HUES64 (cell line): ENCODE measurements at regions not wholly inside any gene's neighbourhood (a gene's known extent, or its start where the extent isn't known, plus 50 kb on each side); places are given as distances from the start of the nearest gene placed in this dataset.

Experiments
- H3K27ac ChIP-seq: 2 replicates; pipeline ENCODE4 v1.7.0; 2013; ENCODE audit warnings: low read depth, low read length, inconsistent platforms
- H3K27me3 ChIP-seq: 2 replicates; pipeline ENCODE4 v1.6.1; 2013; ENCODE audit warnings: mild to moderate bottlenecking, low read length; ENCODE audit not compliant: insufficient read depth
- H3K36me3 ChIP-seq: 2 replicates; pipeline ENCODE4 v1.6.1; 2013; ENCODE audit warnings: mild to moderate bottlenecking, low read length; ENCODE audit not compliant: insufficient read depth
- H3K4me1 ChIP-seq: 2 replicates; pipeline ENCODE4 v1.6.1; 2013; ENCODE audit warnings: mild to moderate bottlenecking, low read length, moderate library complexity; ENCODE audit not compliant: insufficient read depth
- H3K4me3 ChIP-seq: 2 replicates; pipeline ENCODE4 v1.5.1; 2013; ENCODE audit warnings: mild to moderate bottlenecking, low read length, moderate library complexity
- H3K9ac ChIP-seq: 2 replicates; pipeline ENCODE4 v1.6.1; 2013; ENCODE audit warnings: mild to moderate bottlenecking, low read depth, low read length
- H3K9me3 ChIP-seq: 2 replicates; pipeline ENCODE4 v1.6.1; 2013; ENCODE audit warnings: low read depth, low read length; ENCODE audit not compliant: insufficient read depth
- WGBS: fragments of 150-250, 120-280 bp; methylation state at CpG from one replicate; pipeline ENCODE4 v1.1.7; 2013; ENCODE audit warnings: missing lambda C conversion rate; 5-methylcytosine and 5-hydroxymethylcytosine counted together

DNA sequence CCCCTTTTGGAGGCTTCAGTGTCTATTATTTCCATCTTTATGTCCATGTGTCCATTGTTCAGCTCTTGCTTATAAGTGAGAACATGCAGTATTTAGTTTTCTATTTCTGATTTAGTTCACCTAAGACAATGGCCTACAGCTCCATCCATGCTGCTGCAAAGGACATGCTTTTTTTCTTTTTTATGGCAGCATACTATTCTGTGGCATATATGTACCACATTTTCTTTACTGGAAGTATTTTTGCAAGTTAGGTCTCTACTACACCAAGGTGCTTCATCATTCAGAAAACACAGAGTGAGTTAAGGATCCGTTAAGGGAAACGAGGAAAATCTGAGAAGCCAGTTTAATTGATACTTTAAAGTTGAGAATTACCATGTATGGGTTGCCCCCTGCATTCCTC, 297.2 kb downstream of the CDCA7 start:
- Histone ChIP-seq H3K36me3 (no peaks in the 10 kb centered on the region), H3K27ac (no peak overlapping the region), H3K4me3 (no peak overlapping the region), H3K27me3 (no peaks in the 10 kb centered on the region), H3K9me3 (peaks cover 5% of the 10 kb centered on the region; the same call in 1 of the 2 replicates), H3K9ac (no peak overlapping the region), H3K4me1 (peaks cover 28% of the 10 kb centered on the region; the same call in 1 of the 2 replicates)
- WGBS = no CpG with 5 or more reads among the region's 2 CpGs

GRCh38 chr2:173652311-173652710, 297.6 kb downstream of the CDCA7 start:
- Histone ChIP-seq H3K27me3 (no peaks in the 10 kb centered on the region), H3K4me1 (peaks cover 28% of the 10 kb centered on the region; the same call in 1 of the 2 replicates), H3K4me3 (no peak overlapping the region), H3K27ac (peak overlapping the region; percentile 17; the same call in 1 of the 2 replicates), H3K36me3 (no peaks in the 10 kb centered on the region), H3K9me3 (peaks cover 5% of the 10 kb centered on the region; the same call in 1 of the 2 replicates), H3K9ac (peak overlapping the region; percentile 23; the same call in 1 of the 2 replicates)
- WGBS = 90% methylated on average over 1 of the region's 1 CpG

GRCh38 chr2:173652767-173653431, 298.2 kb downstream of the CDCA7 start:
- no peak overlapping the region for H3K4me3 ChIP-seq
- H3K27me3 ChIP-seq = no peaks in the 10 kb centered on the region
- peak overlapping the region; percentile 17; the same call in 1 of the 2 replicates for H3K27ac ChIP-seq
- 73% methylated on average over 10 of the region's 10 CpGs for WGBS
- H3K36me3 ChIP-seq = no peaks in the 10 kb centered on the region
- peak overlapping the region; percentile 23; the same call in 1 of the 2 replicates for H3K9ac ChIP-seq
- peaks cover 24% of the 10 kb centered on the region; the same call in 1 of the 2 replicates for H3K4me1 ChIP-seq
- peaks cover 5% of the 10 kb centered on the region; the same call in 1 of the 2 replicates for H3K9me3 ChIP-seq

- peaks cover 19% of the 10 kb centered on the region; the same call in 1 of the 2 replicates for H3K4me1 ChIP-seq
- 97% methylated on average over 6 of the region's 6 CpGs for WGBS
- H3K36me3 ChIP-seq = no peaks in the 10 kb centered on the region
- no peak overlapping the region for H3K27ac ChIP-seq
- H3K9me3 ChIP-seq = peaks cover 5% of the 10 kb centered on the region; the same call in 1 of the 2 replicates
- no peaks in the 10 kb centered on the region for H3K27me3 ChIP-seq
- no peak overlapping the region for H3K4me3 ChIP-seq
- no peak overlapping the region for H3K9ac ChIP-seq
Measured at GRCh38 chr2:173653432-173653805, 298.7 kb downstream of the CDCA7 start.

- Histone ChIP-seq H3K27ac (no peak overlapping the region), H3K27me3 (no peaks in the 10 kb centered on the region), H3K36me3 (no peaks in the 10 kb centered on the region), H3K4me1 (peaks cover 19% of the 10 kb centered on the region; the same call in 1 of the 2 replicates), H3K9me3 (peaks cover 5% of the 10 kb centered on the region; the same call in 1 of the 2 replicates), H3K4me3 (no peak overlapping the region), H3K9ac (no peak overlapping the region)
- 76% methylated on average over 10 of the region's 10 CpGs for WGBS
Measured at GRCh38 chr2:173654161-173654895, 299.7 kb downstream of the CDCA7 start.

GRCh38 chr2:173654896-173655265, 300.2 kb downstream of the CDCA7 start:
- WGBS = 95% methylated on average over 5 of the region's 5 CpGs
- Histone ChIP-seq H3K27ac (no peak overlapping the region), H3K4me1 (peaks cover 19% of the 10 kb centered on the region; the same call in 1 of the 2 replicates)

DNA sequence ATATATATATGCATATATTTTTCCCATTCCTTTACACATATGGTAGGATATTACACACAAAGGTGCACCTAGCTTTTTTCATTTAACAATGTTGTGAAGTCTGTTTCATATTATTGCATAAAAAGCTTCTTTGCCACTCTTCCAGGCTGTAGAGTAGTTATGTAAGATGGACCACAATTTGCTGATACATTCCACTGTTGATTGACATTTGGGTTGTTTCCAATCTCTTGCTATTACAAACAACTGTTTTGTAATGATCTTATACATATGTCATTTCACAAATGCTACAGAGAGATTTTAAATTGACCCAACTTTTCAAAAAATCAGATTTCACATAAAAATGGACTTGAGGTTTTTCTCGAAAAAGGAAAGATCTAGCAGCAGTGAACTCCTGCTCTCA, 301.4 kb downstream of the CDCA7 start:
- peaks cover 5% of the 10 kb centered on the region; the same call in 1 of the 2 replicates for H3K9me3 ChIP-seq
- no peak overlapping the region for H3K27ac ChIP-seq
- no peaks in the 10 kb centered on the region for H3K27me3 ChIP-seq
- no peaks in the 10 kb centered on the region for H3K36me3 ChIP-seq
- 0% methylated on average over 1 of the region's 1 CpG for WGBS
- H3K4me3 ChIP-seq = no peak overlapping the region
- peaks cover 19% of the 10 kb centered on the region; the same call in 1 of the 2 replicates for H3K4me1 ChIP-seq
- no peak overlapping the region for H3K9ac ChIP-seq

More at GRCh38 chr2:173654896-173655265, 300.2 kb downstream of the CDCA7 start:
- no peak overlapping the region for H3K4me3 ChIP-seq
- H3K27me3 ChIP-seq = no peaks in the 10 kb centered on the region
- H3K9ac ChIP-seq = no peak overlapping the region
- H3K9me3 ChIP-seq = peaks cover 5% of the 10 kb centered on the region; the same call in 1 of the 2 replicates
- H3K36me3 ChIP-seq = no peaks in the 10 kb centered on the region

- Histone ChIP-seq H3K36me3 (no peaks in the 10 kb centered on the region), H3K9ac (no peak overlapping the region), H3K4me1 (peaks cover 12% of the 10 kb centered on the region; the same call in 1 of the 2 replicates), H3K4me3 (no peak overlapping the region), H3K27me3 (no peaks in the 10 kb centered on the region), H3K9me3 (no peaks in the 10 kb centered on the region), H3K27ac (no peak overlapping the region)
- 85% methylated on average over 10 of the region's 10 CpGs for WGBS
Measured at GRCh38 chr2:173657996-173658717, 303.5 kb downstream of the CDCA7 start.

- Histone ChIP-seq H3K9ac (no peak overlapping the region), H3K36me3 (no peaks in the 10 kb centered on the region), H3K27me3 (no peaks in the 10 kb centered on the region), H3K4me3 (no peak overlapping the region), H3K9me3 (no peaks in the 10 kb centered on the region), H3K27ac (no peak overlapping the region), H3K4me1 (peaks cover 6% of the 10 kb centered on the region; the same call in 1 of the 2 replicates)
- WGBS = 97% methylated on average over 2 of the region's 2 CpGs
Measured at GRCh38 chr2:173658946-173659371, 304.3 kb downstream of the CDCA7 start.

DNA sequence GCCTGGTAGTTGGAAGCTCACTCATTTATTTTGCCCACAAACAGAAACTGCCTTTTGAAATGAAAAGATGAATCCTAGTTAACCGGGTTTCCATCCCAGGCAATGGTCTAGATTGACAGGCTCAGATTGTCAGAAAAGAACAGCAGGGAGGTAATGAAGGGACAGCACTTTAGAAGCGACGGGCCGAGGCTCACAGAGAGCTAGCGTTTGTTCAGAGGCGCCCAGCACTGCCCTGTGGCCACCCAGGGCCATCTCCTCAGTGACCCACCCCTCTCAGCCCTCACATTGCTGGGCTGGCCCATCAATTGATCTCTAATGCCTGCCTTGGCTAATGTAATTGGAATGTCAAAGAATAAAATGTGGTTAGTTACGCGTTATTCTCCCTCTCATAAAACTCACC, 304.8 kb downstream of the CDCA7 start:
- Histone ChIP-seq H3K9me3 (no peaks in the 10 kb centered on the region), H3K4me3 (no peak overlapping the region), H3K27ac (no peak overlapping the region), H3K9ac (no peak overlapping the region), H3K36me3 (no peaks in the 10 kb centered on the region), H3K27me3 (no peaks in the 10 kb centered on the region), H3K4me1 (peaks cover 7% of the 10 kb centered on the region; the same call in 1 of the 2 replicates)
- 69% methylated on average over 6 of the region's 8 CpGs for WGBS
